ENCODE measurements at regions not wholly inside any gene's neighbourhood (a gene's known extent, or its start where the extent isn't known, plus 50 kb on each side); places are given as distances from the start of the nearest gene placed in this dataset.

- TF ChIP-seq CTCF (conservative IDR thresholded peaks at IDR 0.05 in 1 of 2, IDR thresholded peaks at IDR 0.05 in 1 of 2; ENCODE audit: extremely low read depth in 1 of 2, insufficient read depth in 1 of 2, low read depth in 1 of 2, low read length in 2 of 2) (no peak), EZH2 (IDR thresholded peaks at IDR 0.05; ENCODE audit: borderline replicate concordance, low read length) (no peak)
Observed at GRCh38 chr5:25150819-25151218, 506.0 kb upstream of the CDH10 start.

Data from mammary epithelial cell (primary cell).